ENCODE measurements at regions not wholly inside any gene's neighbourhood (a gene's known extent, or its start where the extent isn't known, plus 50 kb on each side); places are given as distances from the start of the nearest gene placed in this dataset.

GRCh38 chr6:148086386-148086785 lies 256.3 kb upstream of the SASH1 start:
- Mint-ChIP-seq H3K9me3 (peaks cover 3 to 18% (median 12%) of the 10 kb centered on the region in 7 donors), H3K36me3 (no peaks in the 10 kb centered on the region)
- intact Hi-C loops (cut with micrococcal nuclease) = no loop called here

DNA sequence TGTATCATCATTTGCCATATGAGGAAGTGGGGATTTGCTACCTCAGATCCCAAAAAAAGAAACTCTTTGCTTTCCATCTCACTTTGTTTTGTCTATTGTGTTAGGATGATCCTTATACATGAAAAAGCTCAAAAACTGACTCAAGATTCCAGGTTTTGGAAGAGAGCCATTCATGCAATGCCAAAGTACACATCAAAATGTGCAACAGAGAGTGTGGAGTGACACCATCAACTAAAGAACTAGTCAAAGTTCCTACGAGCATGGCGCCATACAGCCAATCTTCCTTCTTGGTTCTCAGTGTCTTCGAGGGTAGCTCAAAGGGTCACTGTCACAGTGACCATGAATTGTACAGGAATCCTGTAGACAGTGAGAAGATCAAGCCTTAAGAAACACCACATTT lies 255.8 kb upstream of the SASH1 start:
- H3K4me1 ChIP-seq (ENCODE audit: control insufficient read depth in 1 of 2, insufficient read depth in 2 of 2, low read length in 2 of 2) = no peaks in the 10 kb centered on the region
- peaks cover 13% of the 10 kb centered on the region in 2 donors for H3K9me3 ChIP-seq (replicated peaks in 1 of 2; ENCODE audit: control insufficient read depth in 1 of 2, insufficient read depth in 1 of 2, low read length in 2 of 2)
- H4K20me1 ChIP-seq (ENCODE audit: insufficient read depth, low read length) = no peaks in the 10 kb centered on the region
- peaks cover 3 to 18% (median 12%) of the 10 kb centered on the region in 7 donors for H3K9me3 Mint-ChIP-seq
- H3K27me3 ChIP-seq (ENCODE audit: control insufficient read depth in 2 of 2, insufficient read depth in 2 of 2, low read length in 2 of 2) = no peaks in the 10 kb centered on the region
- H3K36me3 Mint-ChIP-seq = no peaks in the 10 kb centered on the region
- no peak overlapping the region for H3K4me2 ChIP-seq (replicated peaks; ENCODE audit: extremely low read depth, low read length, poor library complexity, severe bottlenecking)
- H3K4me1 Mint-ChIP-seq = no peaks in the 10 kb centered on the region
- no CpG with 5 or more reads among the region's 3 CpGs for WGBS (ENCODE audit: insufficient coverage)
- no peaks in the 10 kb centered on the region for H3K79me2 ChIP-seq (ENCODE audit: insufficient read depth, low read length)
- H3K27me3 Mint-ChIP-seq (ENCODE audit: low read depth in 3 of 3) = no peaks in the 10 kb centered on the region
- intact Hi-C loops (cut with micrococcal nuclease) = no loop called here
- no peak overlapping the region for H3K4me3 Mint-ChIP-seq
- no peak overlapping the region for H2AFZ ChIP-seq (ENCODE audit: insufficient read depth, low read depth, low read length, poor library complexity, severe bottlenecking)
- H3K27ac ChIP-seq (ENCODE audit: low read depth in 1 of 2, low read length in 2 of 2) = no peak overlapping the region
- H3K27ac Mint-ChIP-seq = no peak overlapping the region
- TF ChIP-seq CTCF (IDR thresholded peaks at IDR 0.05) = no peak
- no peak overlapping the region for H3K4me3 ChIP-seq (replicated peaks in 1 of 3; ENCODE audit: low read depth in 2 of 3, low read length in 3 of 3)
- H3K36me3 ChIP-seq (replicated peaks in 1 of 2; ENCODE audit: control insufficient read depth in 1 of 2, insufficient read depth in 2 of 2, low read length in 2 of 2) = no peaks in the 10 kb centered on the region
- no peak for DNase-seq
- H3K9ac ChIP-seq (ENCODE audit: insufficient read depth, low read length, poor library complexity, severe bottlenecking) = no peak overlapping the region

More at GRCh38 chr6:148086386-148086785, 256.3 kb upstream of the SASH1 start:
- 80% methylated on average over 1 of the region's 1 CpG for WGBS (ENCODE audit: insufficient coverage)
- no peaks in the 10 kb centered on the region for H3K36me3 ChIP-seq (replicated peaks in 1 of 2; ENCODE audit: control insufficient read depth in 1 of 2, insufficient read depth in 2 of 2, low read length in 2 of 2)
- H4K20me1 ChIP-seq (ENCODE audit: insufficient read depth, low read length) = no peaks in the 10 kb centered on the region
- DNase-seq = no peak
- no peak overlapping the region for H3K4me2 ChIP-seq (replicated peaks; ENCODE audit: extremely low read depth, low read length, poor library complexity, severe bottlenecking)
- H3K4me3 Mint-ChIP-seq = no peak overlapping the region
- H3K27me3 ChIP-seq (ENCODE audit: control insufficient read depth in 2 of 2, insufficient read depth in 2 of 2, low read length in 2 of 2) = no peaks in the 10 kb centered on the region
- peaks cover 13% of the 10 kb centered on the region in 2 donors for H3K9me3 ChIP-seq (replicated peaks in 1 of 2; ENCODE audit: control insufficient read depth in 1 of 2, insufficient read depth in 1 of 2, low read length in 2 of 2)
- H3K79me2 ChIP-seq (ENCODE audit: insufficient read depth, low read length) = no peaks in the 10 kb centered on the region
- no peak for TF ChIP-seq CTCF (IDR thresholded peaks at IDR 0.05)
- no peak overlapping the region for H3K9ac ChIP-seq (ENCODE audit: insufficient read depth, low read length, poor library complexity, severe bottlenecking)
- H2AFZ ChIP-seq (ENCODE audit: insufficient read depth, low read depth, low read length, poor library complexity, severe bottlenecking) = no peak overlapping the region
- no peaks in the 10 kb centered on the region for H3K4me1 ChIP-seq (ENCODE audit: control insufficient read depth in 1 of 2, insufficient read depth in 2 of 2, low read length in 2 of 2)
- no peak overlapping the region for H3K27ac ChIP-seq (ENCODE audit: low read depth in 1 of 2, low read length in 2 of 2)
- H3K27ac Mint-ChIP-seq = no peak overlapping the region
- H3K27me3 Mint-ChIP-seq (ENCODE audit: low read depth in 3 of 3) = no peaks in the 10 kb centered on the region
- H3K4me1 Mint-ChIP-seq = no peaks in the 10 kb centered on the region
- no peak overlapping the region for H3K4me3 ChIP-seq (replicated peaks in 1 of 3; ENCODE audit: low read depth in 2 of 3, low read length in 3 of 3)
